PC-9 (cell line): ENCODE measurements at regions not wholly inside any gene's neighbourhood (a gene's known extent, or its start where the extent isn't known, plus 50 kb on each side); places are given as distances from the start of the nearest gene placed in this dataset.

Experiments used
- EZH2 ChIP-seq: fragments of 200-600 bp; sonication (generic); IDR thresholded peaks from 2 replicates; pipeline ENCODE4 v1.8.0; 2017; ENCODE audit warnings: antibody characterized with exemption, low read depth
- TF ChIP-seq, protein P1 (sequence below): fragments of 200-600 bp; sonication (generic); conservative IDR thresholded peaks from 2 replicates; pipeline ENCODE4 v1.6.1; 2017; ENCODE audit warnings: mixed run types, antibody characterized with exemption, mild to moderate bottlenecking, moderate library complexity

- TF ChIP-seq, protein P1, sequence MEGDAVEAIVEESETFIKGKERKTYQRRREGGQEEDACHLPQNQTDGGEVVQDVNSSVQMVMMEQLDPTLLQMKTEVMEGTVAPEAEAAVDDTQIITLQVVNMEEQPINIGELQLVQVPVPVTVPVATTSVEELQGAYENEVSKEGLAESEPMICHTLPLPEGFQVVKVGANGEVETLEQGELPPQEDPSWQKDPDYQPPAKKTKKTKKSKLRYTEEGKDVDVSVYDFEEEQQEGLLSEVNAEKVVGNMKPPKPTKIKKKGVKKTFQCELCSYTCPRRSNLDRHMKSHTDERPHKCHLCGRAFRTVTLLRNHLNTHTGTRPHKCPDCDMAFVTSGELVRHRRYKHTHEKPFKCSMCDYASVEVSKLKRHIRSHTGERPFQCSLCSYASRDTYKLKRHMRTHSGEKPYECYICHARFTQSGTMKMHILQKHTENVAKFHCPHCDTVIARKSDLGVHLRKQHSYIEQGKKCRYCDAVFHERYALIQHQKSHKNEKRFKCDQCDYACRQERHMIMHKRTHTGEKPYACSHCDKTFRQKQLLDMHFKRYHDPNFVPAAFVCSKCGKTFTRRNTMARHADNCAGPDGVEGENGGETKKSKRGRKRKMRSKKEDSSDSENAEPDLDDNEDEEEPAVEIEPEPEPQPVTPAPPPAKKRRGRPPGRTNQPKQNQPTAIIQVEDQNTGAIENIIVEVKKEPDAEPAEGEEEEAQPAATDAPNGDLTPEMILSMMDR = no peak
- TF ChIP-seq EZH2 = no peak
Measured at GRCh38 chr20:22791396-22791795, 207.0 kb upstream of the FOXA2 start.
